ENCODE measurements at regions not wholly inside any gene's neighbourhood (a gene's known extent, or its start where the extent isn't known, plus 50 kb on each side); places are given as distances from the start of the nearest gene placed in this dataset.

DNA sequence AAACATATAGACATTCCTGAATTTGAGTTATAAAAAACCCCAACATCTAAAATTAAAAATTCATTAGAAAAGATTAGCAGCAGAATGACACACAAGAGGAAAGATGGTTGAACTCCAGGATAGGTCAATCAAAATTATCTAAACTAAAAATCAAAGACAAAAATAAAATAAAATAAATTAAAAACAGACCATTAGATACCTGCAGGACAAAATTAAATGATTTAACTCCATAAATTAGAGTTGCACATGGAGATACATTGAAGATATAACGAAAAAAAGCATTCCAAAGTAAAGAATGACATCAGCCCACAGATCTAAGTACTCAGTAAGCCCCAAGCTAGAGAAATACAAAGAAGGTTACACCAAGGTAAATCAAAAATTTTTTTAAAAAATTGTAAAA, 226.1 kb upstream of the SORCS1 start:
- no peak for TF ChIP-seq ZSCAN30 (tag by site-specific recombination; IDR thresholded peaks at IDR 0.05)
- TF ChIP-seq, protein P1, sequence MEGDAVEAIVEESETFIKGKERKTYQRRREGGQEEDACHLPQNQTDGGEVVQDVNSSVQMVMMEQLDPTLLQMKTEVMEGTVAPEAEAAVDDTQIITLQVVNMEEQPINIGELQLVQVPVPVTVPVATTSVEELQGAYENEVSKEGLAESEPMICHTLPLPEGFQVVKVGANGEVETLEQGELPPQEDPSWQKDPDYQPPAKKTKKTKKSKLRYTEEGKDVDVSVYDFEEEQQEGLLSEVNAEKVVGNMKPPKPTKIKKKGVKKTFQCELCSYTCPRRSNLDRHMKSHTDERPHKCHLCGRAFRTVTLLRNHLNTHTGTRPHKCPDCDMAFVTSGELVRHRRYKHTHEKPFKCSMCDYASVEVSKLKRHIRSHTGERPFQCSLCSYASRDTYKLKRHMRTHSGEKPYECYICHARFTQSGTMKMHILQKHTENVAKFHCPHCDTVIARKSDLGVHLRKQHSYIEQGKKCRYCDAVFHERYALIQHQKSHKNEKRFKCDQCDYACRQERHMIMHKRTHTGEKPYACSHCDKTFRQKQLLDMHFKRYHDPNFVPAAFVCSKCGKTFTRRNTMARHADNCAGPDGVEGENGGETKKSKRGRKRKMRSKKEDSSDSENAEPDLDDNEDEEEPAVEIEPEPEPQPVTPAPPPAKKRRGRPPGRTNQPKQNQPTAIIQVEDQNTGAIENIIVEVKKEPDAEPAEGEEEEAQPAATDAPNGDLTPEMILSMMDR (tag by site-specific recombination; IDR thresholded peaks at IDR 0.05), result no peak
- TF ChIP-seq ZNF292 (tag by site-specific recombination; IDR thresholded peaks at IDR 0.05; ENCODE audit: borderline replicate concordance, low read depth), result no peak
